ENCODE measurements at regions not wholly inside any gene's neighbourhood (a gene's known extent, or its start where the extent isn't known, plus 50 kb on each side); places are given as distances from the start of the nearest gene placed in this dataset.

DNA sequence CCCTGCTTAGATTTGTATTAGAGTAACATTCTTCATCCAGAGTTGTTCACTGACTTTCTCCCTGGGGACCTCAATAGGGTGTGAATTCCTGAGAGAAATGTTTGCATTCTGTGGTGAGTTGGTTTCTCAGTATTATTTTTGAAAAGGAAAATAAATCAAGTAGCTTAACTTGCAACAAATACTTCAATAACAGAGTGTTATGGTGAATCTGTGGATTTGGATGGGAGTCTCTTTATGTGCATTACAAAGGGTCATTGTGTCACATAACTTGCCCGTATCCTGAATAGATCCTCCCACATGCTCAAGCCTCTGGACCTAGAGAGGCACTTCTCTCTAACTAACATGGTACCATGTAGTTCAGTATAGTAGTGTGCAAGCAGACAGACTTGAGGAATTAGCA lies 68.4 kb upstream of the IPO9 start:
- H3K27me3 ChIP-seq = no peaks in the 10 kb centered on the region
- ATAC-seq (no peak), DNase-seq (no peak)
- no peak for TF ChIP-seq POLR2A (IDR thresholded peaks at IDR 0.05)
- TF ChIP-seq, protein P1, sequence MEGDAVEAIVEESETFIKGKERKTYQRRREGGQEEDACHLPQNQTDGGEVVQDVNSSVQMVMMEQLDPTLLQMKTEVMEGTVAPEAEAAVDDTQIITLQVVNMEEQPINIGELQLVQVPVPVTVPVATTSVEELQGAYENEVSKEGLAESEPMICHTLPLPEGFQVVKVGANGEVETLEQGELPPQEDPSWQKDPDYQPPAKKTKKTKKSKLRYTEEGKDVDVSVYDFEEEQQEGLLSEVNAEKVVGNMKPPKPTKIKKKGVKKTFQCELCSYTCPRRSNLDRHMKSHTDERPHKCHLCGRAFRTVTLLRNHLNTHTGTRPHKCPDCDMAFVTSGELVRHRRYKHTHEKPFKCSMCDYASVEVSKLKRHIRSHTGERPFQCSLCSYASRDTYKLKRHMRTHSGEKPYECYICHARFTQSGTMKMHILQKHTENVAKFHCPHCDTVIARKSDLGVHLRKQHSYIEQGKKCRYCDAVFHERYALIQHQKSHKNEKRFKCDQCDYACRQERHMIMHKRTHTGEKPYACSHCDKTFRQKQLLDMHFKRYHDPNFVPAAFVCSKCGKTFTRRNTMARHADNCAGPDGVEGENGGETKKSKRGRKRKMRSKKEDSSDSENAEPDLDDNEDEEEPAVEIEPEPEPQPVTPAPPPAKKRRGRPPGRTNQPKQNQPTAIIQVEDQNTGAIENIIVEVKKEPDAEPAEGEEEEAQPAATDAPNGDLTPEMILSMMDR (IDR thresholded peaks at IDR 0.05) = no peak
- H3K9me3 ChIP-seq = no peaks in the 10 kb centered on the region
- H3K36me3 ChIP-seq = no peaks in the 10 kb centered on the region
- intact Hi-C loops (cut with DNase I) = no loop called here
- no peaks in the 10 kb centered on the region for H3K4me1 ChIP-seq
- 100% methylated on average over 1 of the region's 1 CpG for WGBS (ENCODE audit: insufficient coverage, low coverage, low lambda C conversion rate, missing lambda C conversion rate)
- no peak overlapping the region for H3K27ac ChIP-seq
- no peak overlapping the region for H3K4me3 ChIP-seq

DNA sequence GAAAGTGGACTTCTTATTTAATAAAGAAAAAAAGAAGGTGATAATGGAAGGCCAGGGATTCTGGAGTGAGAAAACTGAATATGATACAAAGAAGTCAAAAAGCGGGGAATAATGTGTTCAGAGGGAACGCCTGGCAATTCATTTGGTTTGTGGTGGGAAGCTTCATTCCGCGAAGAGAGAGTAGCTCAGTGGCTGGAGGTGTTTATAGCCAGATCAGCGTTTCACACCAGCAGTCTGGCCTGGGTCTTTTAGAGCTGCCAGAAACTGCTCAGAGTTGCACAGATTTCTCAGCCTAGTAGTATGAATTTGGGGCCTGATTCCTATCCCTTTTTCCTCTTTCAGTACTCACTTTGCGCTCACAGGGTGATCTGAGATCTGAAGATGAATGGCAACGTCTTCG lies 67.8 kb upstream of the IPO9 start:
- no peaks in the 10 kb centered on the region for H3K9me3 ChIP-seq
- no peaks in the 10 kb centered on the region for H3K36me3 ChIP-seq
- WGBS (ENCODE audit: insufficient coverage, low coverage, low lambda C conversion rate, missing lambda C conversion rate) = 81% methylated on average over 5 of the region's 8 CpGs
- no peak overlapping the region for H3K27ac ChIP-seq
- intact Hi-C loops (cut with DNase I) = no loop called here
- TF ChIP-seq, protein P1 (IDR thresholded peaks at IDR 0.05) = no peak
- ATAC-seq = no peak
- H3K4me1 ChIP-seq = no peaks in the 10 kb centered on the region
- no peaks in the 10 kb centered on the region for H3K27me3 ChIP-seq
- no peak for DNase-seq
- H3K4me3 ChIP-seq = no peak overlapping the region

DNA sequence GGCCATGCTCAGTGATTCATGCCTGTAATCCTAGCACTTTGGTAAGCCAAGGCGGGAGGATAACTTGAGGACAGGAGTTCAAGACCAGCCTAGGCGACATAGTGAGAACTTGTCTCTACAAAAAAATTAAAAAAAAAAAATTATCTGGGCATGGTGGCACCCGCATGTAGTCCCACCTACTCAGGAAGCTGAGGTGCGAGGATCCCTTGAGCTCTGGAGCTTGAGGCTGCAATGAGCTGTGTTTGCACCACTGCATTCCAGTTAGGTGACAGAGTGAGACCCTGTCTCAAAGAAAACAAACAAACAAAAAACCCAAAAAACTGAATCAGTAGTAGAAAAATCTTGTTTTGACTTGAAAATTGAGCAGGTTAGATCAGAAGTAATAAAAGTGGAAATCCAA lies 67.1 kb upstream of the IPO9 start:
- no peak overlapping the region for H3K4me3 ChIP-seq
- no peaks in the 10 kb centered on the region for H3K36me3 ChIP-seq
- no peaks in the 10 kb centered on the region for H3K9me3 ChIP-seq
- no peak for TF ChIP-seq POLR2A (IDR thresholded peaks at IDR 0.05)
- TF ChIP-seq, protein P1 (IDR thresholded peaks at IDR 0.05) = no peak
- no peaks in the 10 kb centered on the region for H3K27me3 ChIP-seq
- no peak for DNase-seq
- no peak overlapping the region for H3K27ac ChIP-seq
- no peaks in the 10 kb centered on the region for H3K4me1 ChIP-seq
- 88% methylated on average over 4 of the region's 4 CpGs for WGBS (ENCODE audit: insufficient coverage, low coverage, low lambda C conversion rate, missing lambda C conversion rate)
- intact Hi-C loops (cut with DNase I) = no loop called here
- ATAC-seq = no peak

DNA sequence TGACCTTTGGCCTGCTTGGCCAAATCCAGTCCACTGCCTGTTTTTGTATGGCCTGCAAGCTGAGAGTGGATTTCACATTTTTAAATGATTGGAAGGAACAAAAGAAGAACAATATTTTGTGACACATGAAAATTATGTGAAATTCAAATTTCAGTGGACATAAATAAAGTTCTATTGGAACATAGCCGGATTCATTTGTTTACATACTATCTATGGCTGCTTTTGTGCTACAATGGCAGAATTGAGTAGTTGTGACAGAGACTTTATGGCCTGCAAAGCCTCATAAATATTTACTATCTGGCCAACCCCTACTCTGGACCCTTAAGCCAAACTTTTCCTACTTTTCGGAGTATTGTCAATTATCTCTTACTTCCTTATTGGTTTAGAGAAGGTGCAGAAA lies 66.6 kb upstream of the IPO9 start:
- H3K27me3 ChIP-seq = no peaks in the 10 kb centered on the region
- H3K4me3 ChIP-seq = no peak overlapping the region
- ATAC-seq (no peak), DNase-seq (no peak)
- no peaks in the 10 kb centered on the region for H3K9me3 ChIP-seq
- no peak overlapping the region for H3K27ac ChIP-seq
- intact Hi-C loops (cut with DNase I) = no loop called here
- TF ChIP-seq POLR2A (IDR thresholded peaks at IDR 0.05) = no peak
- TF ChIP-seq, protein P1 (IDR thresholded peaks at IDR 0.05) = no peak
- WGBS (ENCODE audit: insufficient coverage, low coverage, low lambda C conversion rate, missing lambda C conversion rate) = 89% methylated on average over 2 of the region's 2 CpGs
- H3K4me1 ChIP-seq = no peaks in the 10 kb centered on the region
- H3K36me3 ChIP-seq = no peaks in the 10 kb centered on the region

DNA sequence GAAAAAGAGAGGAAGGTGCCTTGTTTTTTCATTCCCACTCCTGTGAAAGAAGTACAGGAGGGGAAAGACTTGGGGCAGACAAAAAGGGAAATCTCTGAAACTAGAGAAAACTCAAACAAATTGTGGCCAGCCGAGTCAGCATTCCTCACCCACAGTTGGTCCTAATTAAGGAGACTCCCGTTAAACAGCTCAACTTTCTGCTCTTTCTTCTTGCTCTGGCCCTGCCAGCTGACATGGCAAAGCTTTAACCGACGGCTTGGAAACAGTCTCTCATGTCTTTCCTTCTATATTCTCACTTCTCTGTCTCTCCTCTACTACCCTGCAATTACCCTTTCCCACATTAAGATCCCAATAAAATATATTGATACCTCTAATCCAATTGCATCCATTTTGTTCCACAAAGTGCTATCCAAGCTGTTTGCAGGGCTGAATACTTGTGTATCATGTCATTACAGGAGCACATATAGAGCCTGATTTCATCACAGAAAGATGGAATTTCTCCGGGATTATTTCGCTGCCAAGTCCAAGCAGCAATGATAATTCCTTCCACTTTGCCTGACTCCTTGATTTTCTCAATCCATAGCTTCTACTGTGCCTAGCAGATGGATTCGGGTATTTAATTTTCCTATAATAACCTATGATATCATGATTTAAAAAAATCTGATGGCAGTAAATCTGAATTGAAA lies 65.4 kb upstream of the IPO9 start:
- no peaks in the 10 kb centered on the region for H3K36me3 ChIP-seq
- no peaks in the 10 kb centered on the region for H3K4me1 ChIP-seq
- no peaks in the 10 kb centered on the region for H3K9me3 ChIP-seq
- H3K27me3 ChIP-seq = no peaks in the 10 kb centered on the region
- TF ChIP-seq POLR2A (IDR thresholded peaks at IDR 0.05) = no peak
- TF ChIP-seq, protein P1 (IDR thresholded peaks at IDR 0.05) = no peak
- no peak overlapping the region for H3K27ac ChIP-seq
- 76% methylated on average over 6 of the region's 7 CpGs for WGBS (ENCODE audit: insufficient coverage, low coverage, low lambda C conversion rate, missing lambda C conversion rate)
- no peak overlapping the region for H3K4me3 ChIP-seq
- intact Hi-C loops (cut with DNase I) = no loop called here
- ATAC-seq (no peak), DNase-seq (no peak)

Data from right lobe of liver (tissue), 6 donors.